Keratinocyte (primary cell): ENCODE measurements at regions not wholly inside any gene's neighbourhood (a gene's known extent, or its start where the extent isn't known, plus 50 kb on each side); places are given as distances from the start of the nearest gene placed in this dataset.

Experiments used
- CTCF ChIP-seq, 3 experiments: IDR thresholded peaks in 1 of 3; conservative IDR thresholded peaks in 1 of 3; optimal IDR thresholded peaks in 1 of 3; 2 replicates in 2 of 3; 3 replicates in 1 of 3; pipeline versions ENCODE3 to v1.5.1; 2011; ENCODE audit warnings: low read length in 3 of 3, mild to moderate bottlenecking in 3 of 3, moderate library complexity in 2 of 3, control low read depth in 1 of 3, inconsistent platforms in 1 of 3; ENCODE audit not compliant: insufficient read depth in 2 of 3; ENCODE audit errors: extremely low read depth in 1 of 3
- EZH2 ChIP-seq: IDR thresholded peaks from one replicate; pipeline ENCODE4 v1.6.1; 2012; ENCODE audit warnings: inconsistent platforms, mild to moderate bottlenecking, low read length, moderate library complexity

- TF ChIP-seq CTCF (optimal IDR thresholded peaks at IDR 0.05 in 1 of 3, IDR thresholded peaks at IDR 0.05 in 1 of 3, conservative IDR thresholded peaks at IDR 0.05 in 1 of 3; ENCODE audit: extremely low read depth in 1 of 3, insufficient read depth in 2 of 3, low read length in 3 of 3) (no peak), EZH2 (no peak)
Measured at GRCh38 chr2:37493425-37493824, 149.0 kb downstream of the QPCT start.
